BJ (cell line): ENCODE measurements at regions not wholly inside any gene's neighbourhood (a gene's known extent, or its start where the extent isn't known, plus 50 kb on each side); places are given as distances from the start of the nearest gene placed in this dataset.

Source experiments
- CTCF ChIA-PET: fragments of 350-600 bp; formaldehyde crosslinking; extraction: SDS; loops from one replicate; lab custom pipeline; 2021; ENCODE audit warnings: antibody characterized with exemption, inconsistent platforms; lab: Yijun Ruan, JAX
- POLR2A ChIA-PET: fragments of 300-600 bp; sonication (Branson Sonifier 250); formaldehyde crosslinking; extraction: SDS; loops from one replicate; lab custom pipeline; 2021; ENCODE audit warnings: antibody characterized with exemption; lab: Charles Lee
- DNase-seq: peaks from one replicate; pipeline ENCODE4 v3.0.0-alpha.2; 2011; ENCODE audit warnings: low read depth
- H3K27me3 ChIP-seq: 2 replicates; pipeline ENCODE4 v1.6.0; 2011; ENCODE audit warnings: low read length; ENCODE audit not compliant: control insufficient read depth, insufficient read depth
- H3K36me3 ChIP-seq: 2 replicates; pipeline ENCODE4 v1.5.1; 2011; ENCODE audit warnings: low read length; ENCODE audit not compliant: control insufficient read depth, insufficient read depth
- H3K4me3 ChIP-seq: 2 replicates; pipeline ENCODE4 v1.5.1; 2011; ENCODE audit warnings: low read depth, mild to moderate bottlenecking, control low read depth, low read length
- TF ChIP-seq, protein P1 (sequence below): IDR thresholded peaks from 2 replicates; pipeline ENCODE4 v1.5.1; 2011; ENCODE audit warnings: low read depth, mild to moderate bottlenecking, control low read depth, inconsistent platforms, low read length, moderate library complexity; ENCODE audit not compliant: insufficient read depth

DNA sequence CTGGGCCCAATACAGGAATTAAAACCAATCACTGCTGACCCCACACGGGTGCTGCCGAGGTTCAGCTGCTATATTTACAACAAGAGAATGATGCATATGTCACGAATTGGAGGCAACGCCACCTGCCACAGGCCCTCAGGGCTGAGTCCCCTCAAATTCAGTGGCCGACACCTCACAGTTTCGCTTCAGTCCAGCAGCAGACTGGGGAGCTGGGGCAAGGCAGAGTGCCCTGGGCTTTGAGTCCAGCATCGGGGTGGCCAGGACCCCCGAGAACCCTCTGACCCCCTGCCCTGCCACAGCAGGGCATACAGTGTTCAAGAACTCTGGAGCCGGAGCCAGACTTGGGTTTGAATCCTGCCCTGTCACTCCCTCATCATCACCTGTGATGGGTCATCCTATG is 247.2 kb downstream of the CTTN start:
- Histone ChIP-seq H3K36me3 (no peaks in the 10 kb centered on the region), H3K27me3 (peaks cover 2% of the 10 kb centered on the region; the same call in 1 of the 2 replicates), H3K4me3 (no peak overlapping the region)
- DNase-seq = no peak
- ChIA-PET CTCF (no interaction called here), POLR2A (no interaction called here)
- TF ChIP-seq, protein P1, sequence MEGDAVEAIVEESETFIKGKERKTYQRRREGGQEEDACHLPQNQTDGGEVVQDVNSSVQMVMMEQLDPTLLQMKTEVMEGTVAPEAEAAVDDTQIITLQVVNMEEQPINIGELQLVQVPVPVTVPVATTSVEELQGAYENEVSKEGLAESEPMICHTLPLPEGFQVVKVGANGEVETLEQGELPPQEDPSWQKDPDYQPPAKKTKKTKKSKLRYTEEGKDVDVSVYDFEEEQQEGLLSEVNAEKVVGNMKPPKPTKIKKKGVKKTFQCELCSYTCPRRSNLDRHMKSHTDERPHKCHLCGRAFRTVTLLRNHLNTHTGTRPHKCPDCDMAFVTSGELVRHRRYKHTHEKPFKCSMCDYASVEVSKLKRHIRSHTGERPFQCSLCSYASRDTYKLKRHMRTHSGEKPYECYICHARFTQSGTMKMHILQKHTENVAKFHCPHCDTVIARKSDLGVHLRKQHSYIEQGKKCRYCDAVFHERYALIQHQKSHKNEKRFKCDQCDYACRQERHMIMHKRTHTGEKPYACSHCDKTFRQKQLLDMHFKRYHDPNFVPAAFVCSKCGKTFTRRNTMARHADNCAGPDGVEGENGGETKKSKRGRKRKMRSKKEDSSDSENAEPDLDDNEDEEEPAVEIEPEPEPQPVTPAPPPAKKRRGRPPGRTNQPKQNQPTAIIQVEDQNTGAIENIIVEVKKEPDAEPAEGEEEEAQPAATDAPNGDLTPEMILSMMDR = no peak

DNA sequence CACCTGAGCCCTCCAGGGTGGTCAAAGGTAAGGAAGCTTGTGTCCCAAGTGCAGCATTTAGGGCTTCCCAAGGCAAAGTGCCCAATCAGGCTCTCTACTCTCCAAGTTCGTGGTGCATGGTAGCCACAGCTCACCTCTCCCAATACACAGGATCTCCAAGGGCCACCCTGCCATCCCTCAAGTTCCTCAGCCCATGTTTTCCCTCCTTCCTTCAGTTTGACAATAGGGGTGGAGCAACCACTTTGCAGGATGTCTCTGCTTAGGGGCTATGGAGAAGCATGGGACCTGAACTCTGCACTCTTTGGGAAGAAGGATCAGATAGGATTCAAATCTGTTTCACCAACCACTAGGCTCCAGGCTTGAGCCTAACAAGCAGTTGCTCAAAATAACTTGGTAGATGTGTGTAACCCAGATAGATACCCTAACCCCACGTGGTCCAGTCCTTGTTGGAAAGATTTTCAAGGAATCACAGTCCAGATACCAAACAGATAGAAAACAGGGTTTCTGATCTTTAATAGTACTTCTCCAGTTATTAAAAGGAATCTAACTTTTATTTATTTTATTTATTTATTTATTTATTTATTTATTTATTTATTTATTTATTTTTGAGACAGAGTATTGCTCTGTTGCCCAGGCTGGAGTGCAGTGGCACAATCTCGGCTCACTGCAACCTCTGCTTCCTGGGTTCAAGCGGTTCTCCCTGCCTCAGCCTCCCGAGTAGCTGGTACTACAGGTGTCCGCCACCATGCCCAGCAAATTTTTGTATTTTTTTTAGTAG is 248.1 kb downstream of the CTTN start:
- no peaks in the 10 kb centered on the region for H3K36me3 ChIP-seq
- TF ChIP-seq, protein P1 = no peak
- no peak overlapping the region for H3K4me3 ChIP-seq
- POLR2A ChIA-PET = no interaction called here
- CTCF ChIA-PET = no interaction called here
- H3K27me3 ChIP-seq = peaks cover 2% of the 10 kb centered on the region; the same call in 1 of the 2 replicates
- DNase-seq = no peak

DNA sequence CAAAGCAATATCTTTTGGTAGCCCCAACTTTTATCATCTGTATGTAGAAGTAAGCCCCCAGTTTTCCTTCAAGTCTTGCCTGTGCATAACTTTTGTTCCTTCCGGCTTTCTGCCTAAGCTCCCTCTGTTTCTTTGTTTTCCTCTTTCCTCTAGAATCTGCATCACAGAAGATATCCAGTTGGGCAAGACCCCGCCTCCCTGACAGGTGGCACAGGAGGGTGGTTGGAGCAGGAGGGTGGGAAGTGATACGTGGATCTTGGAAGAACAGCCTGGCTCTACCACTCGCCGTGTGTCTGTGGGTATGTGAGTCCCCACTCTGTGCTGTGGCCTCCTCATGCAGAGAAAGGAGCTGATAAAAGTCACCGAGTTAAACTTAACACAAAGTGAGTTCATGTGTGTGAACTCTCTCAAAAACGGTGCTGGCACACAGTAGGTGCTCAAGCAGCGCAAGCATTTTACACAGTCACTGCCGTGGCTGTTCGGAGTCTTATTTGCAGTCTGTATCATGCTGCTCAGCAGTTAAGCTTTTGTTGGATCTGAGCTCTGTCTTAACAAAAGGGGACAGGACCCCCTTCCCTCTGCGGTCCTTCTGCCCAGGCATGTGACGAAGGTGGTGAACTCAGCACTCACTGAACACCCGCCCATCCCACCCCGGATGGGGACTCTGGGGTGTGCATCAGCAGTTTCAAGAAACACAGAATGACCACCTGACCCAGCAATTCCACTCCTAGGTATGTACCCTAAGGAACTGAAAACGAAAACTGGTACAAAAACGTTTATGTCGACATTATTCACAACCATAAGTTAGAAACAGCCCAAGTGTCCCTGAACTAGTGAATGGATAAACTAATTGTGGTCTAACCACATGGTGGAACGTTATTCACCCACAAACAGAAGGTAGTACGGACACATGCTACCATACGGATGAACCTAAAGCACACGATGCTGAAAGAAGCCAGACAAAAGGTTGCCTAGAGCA is 249.1 kb downstream of the CTTN start:
- Histone ChIP-seq H3K36me3 (no peaks in the 10 kb centered on the region), H3K4me3 (no peak overlapping the region), H3K27me3 (peaks cover 2% of the 10 kb centered on the region; the same call in 1 of the 2 replicates)
- ChIA-PET CTCF (no interaction called here), POLR2A (no interaction called here)
- TF ChIP-seq, protein P1 = no peak
- no peak for DNase-seq

DNA sequence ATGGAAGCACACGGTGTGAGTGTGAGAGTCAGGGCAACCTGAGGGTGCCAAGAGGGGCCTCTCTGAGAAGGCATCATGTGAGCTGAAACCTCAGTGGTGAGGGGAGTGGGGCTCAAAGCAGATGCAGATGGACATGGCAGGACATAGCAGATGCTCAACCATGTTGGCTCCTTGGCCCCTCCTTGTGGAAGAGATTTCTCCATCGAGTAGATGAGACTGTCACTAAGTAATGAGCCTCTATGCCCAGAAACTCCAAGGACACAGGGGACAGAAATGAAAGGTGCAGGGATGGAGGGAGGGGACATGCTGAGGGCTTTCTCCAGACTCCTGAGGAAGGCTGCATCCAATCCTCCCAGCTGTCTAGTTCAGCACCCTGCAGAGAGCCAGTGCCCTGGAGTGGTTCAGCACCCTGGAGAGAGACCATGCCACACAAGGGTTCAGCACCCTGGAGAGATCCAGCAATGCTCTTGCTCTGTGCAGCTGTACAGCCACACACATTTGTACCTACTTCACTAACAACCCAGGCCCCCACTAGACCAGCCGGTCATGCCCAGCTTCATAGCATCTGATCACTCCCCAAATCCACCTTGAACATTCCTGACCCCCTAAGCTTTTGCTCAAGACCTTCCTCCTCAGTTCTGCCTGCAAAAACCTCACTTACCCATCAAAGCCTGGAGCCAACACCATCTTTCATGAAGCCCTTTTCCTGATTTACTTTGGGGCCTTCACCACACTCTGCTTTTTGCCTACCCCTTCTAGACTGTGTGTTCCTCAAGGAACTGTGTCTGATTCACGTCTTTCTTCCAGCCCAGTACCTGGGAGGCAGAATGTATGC is 252.0 kb downstream of the CTTN start:
- Histone ChIP-seq H3K36me3 (no peaks in the 10 kb centered on the region), H3K27me3 (peaks cover 2% of the 10 kb centered on the region; the same call in 1 of the 2 replicates), H3K4me3 (no peak overlapping the region)
- POLR2A ChIA-PET = no interaction called here
- CTCF ChIA-PET = interaction anchor here (0.5 kb wide), 1 partner anchor 527 kb away, joined by 8 read pairs; no protein-coding TSS in a partner anchor
- DNase-seq = no peak
- TF ChIP-seq, protein P1 = no peak
